ENCODE measurements at regions not wholly inside any gene's neighbourhood (a gene's known extent, or its start where the extent isn't known, plus 50 kb on each side); places are given as distances from the start of the nearest gene placed in this dataset.

- no peak overlapping the region for H3K27ac ChIP-seq (replicated peaks)
- H3K27me3 ChIP-seq (ENCODE audit: insufficient read depth, poor library complexity, severe bottlenecking), result no peaks in the 10 kb centered on the region
- TF ChIP-seq POLR2AphosphoS5 (IDR thresholded peaks at IDR 0.05; ENCODE audit: low read depth), result no peak
- no peak for TF ChIP-seq SPI1 (IDR thresholded peaks at IDR 0.05; ENCODE audit: borderline replicate concordance, low read depth)
- no peak for TF ChIP-seq GABPA (IDR thresholded peaks at IDR 0.05; ENCODE audit: low read depth)
- TF ChIP-seq REST (IDR thresholded peaks at IDR 0.05; ENCODE audit: insufficient replicate concordance, low read depth), result no peak
- TF ChIP-seq CTCF (IDR thresholded peaks at IDR 0.05; ENCODE audit: insufficient read depth, low read length), result no peak
- no peak for DNase-seq (ENCODE audit: low read depth in 1 of 2, low spot score in 1 of 2)
- H3K4me3 ChIP-seq (replicated peaks; ENCODE audit: insufficient read depth, low read length), result no peak overlapping the region
Measured at GRCh38 chr11:28525636-28526405, 417.6 kb downstream of the METTL15 start.

- TF ChIP-seq SPI1 (IDR thresholded peaks at IDR 0.05; ENCODE audit: borderline replicate concordance, low read depth) (no peak), GABPA (IDR thresholded peaks at IDR 0.05; ENCODE audit: low read depth) (no peak), REST (IDR thresholded peaks at IDR 0.05; ENCODE audit: insufficient replicate concordance, low read depth) (no peak), POLR2AphosphoS5 (IDR thresholded peaks at IDR 0.05; ENCODE audit: low read depth) (no peak), CTCF (IDR thresholded peaks at IDR 0.05; ENCODE audit: insufficient read depth, low read length) (no peak)
- no peak overlapping the region for H3K27ac ChIP-seq (replicated peaks)
- no peak for DNase-seq (ENCODE audit: low read depth in 1 of 2, low spot score in 1 of 2)
- no peaks in the 10 kb centered on the region for H3K27me3 ChIP-seq (ENCODE audit: insufficient read depth, poor library complexity, severe bottlenecking)
- no peak overlapping the region for H3K4me3 ChIP-seq (replicated peaks; ENCODE audit: insufficient read depth, low read length)
Measured at GRCh38 chr11:28524098-28524497, 415.9 kb downstream of the METTL15 start.

GRCh38 chr11:28521075-28521474, 412.9 kb downstream of the METTL15 start:
- Histone ChIP-seq H3K27me3 (ENCODE audit: insufficient read depth, poor library complexity, severe bottlenecking) (no peaks in the 10 kb centered on the region), H3K4me3 (replicated peaks; ENCODE audit: insufficient read depth, low read length) (no peak overlapping the region), H3K27ac (replicated peaks) (no peak overlapping the region)
- no peak for DNase-seq (ENCODE audit: low read depth in 1 of 2, low spot score in 1 of 2)
- TF ChIP-seq REST (IDR thresholded peaks at IDR 0.05; ENCODE audit: insufficient replicate concordance, low read depth), result no peak
- no peak for TF ChIP-seq GABPA (IDR thresholded peaks at IDR 0.05; ENCODE audit: low read depth)
- TF ChIP-seq CTCF (IDR thresholded peaks at IDR 0.05; ENCODE audit: insufficient read depth, low read length), result no peak
- TF ChIP-seq POLR2AphosphoS5 (IDR thresholded peaks at IDR 0.05; ENCODE audit: low read depth), result no peak
- TF ChIP-seq SPI1 (IDR thresholded peaks at IDR 0.05; ENCODE audit: borderline replicate concordance, low read depth), result no peak

Data from HL-60 (cell line).